ENCODE measurements at regions not wholly inside any gene's neighbourhood (a gene's known extent, or its start where the extent isn't known, plus 50 kb on each side); places are given as distances from the start of the nearest gene placed in this dataset.

DNA sequence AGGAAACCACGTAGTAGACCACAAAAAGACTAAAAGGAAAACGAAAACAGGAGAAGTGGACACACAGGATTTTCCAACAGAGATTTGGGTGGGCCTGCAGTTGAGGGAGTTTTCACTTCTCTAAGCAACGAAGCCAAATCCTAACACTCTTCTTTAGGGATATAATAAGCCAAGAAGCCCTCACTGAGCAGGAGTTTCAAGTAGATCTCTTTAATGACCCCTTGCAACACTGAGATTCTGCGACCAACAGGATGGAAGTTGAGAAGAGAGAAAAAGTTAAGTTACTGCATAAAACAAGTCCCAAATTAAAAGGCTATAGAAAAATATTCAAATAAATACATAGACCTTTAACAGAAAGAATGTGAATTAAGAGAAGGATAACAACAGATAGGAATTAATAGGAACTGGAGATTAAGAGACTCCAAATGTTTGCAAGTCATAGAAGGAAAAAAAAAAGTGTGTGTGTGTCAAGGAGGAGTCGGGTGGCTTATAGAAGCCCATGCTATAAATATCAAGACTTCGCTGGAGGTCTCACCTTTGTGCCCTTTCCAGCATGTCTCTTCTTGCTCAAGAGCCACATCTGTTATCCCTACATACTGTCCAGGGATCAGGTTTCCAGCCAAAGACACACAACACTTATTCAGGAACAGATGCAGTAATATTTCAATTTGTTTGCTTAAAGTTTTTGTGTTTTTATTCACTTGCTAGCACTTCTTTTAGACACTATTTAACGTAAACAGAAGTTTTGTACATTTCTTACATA, 69.4 kb upstream of the ARHGAP28 start:
- H3K4me3 ChIP-seq: no peak overlapping the region
- intact Hi-C loops (cut with DNase I; ENCODE audit: low total_unique reads): no loop called here
- H3K27me3 ChIP-seq: no peaks in the 10 kb centered on the region
- no peaks in the 10 kb centered on the region for H3K9me3 ChIP-seq
- no peaks in the 10 kb centered on the region for H3K36me3 ChIP-seq
- no peaks in the 10 kb centered on the region for H3K4me1 ChIP-seq
- no peak for DNase-seq
- H3K27ac ChIP-seq: no peak overlapping the region
- no peak for TF ChIP-seq CTCF (IDR thresholded peaks at IDR 0.05)

- no peaks in the 10 kb centered on the region for H3K9me3 ChIP-seq
- intact Hi-C loops (cut with DNase I; ENCODE audit: low total_unique reads): no loop called here
- TF ChIP-seq CTCF (IDR thresholded peaks at IDR 0.05): no peak
- H3K36me3 ChIP-seq: no peaks in the 10 kb centered on the region
- DNase-seq: no peak
- no peak overlapping the region for H3K27ac ChIP-seq
- no peaks in the 10 kb centered on the region for H3K27me3 ChIP-seq
- no peak overlapping the region for H3K4me3 ChIP-seq
- H3K4me1 ChIP-seq: no peaks in the 10 kb centered on the region
These were observed 67.7 kb upstream of the ARHGAP28 start for GRCh38 chr18:6661692-6662415.

DNA sequence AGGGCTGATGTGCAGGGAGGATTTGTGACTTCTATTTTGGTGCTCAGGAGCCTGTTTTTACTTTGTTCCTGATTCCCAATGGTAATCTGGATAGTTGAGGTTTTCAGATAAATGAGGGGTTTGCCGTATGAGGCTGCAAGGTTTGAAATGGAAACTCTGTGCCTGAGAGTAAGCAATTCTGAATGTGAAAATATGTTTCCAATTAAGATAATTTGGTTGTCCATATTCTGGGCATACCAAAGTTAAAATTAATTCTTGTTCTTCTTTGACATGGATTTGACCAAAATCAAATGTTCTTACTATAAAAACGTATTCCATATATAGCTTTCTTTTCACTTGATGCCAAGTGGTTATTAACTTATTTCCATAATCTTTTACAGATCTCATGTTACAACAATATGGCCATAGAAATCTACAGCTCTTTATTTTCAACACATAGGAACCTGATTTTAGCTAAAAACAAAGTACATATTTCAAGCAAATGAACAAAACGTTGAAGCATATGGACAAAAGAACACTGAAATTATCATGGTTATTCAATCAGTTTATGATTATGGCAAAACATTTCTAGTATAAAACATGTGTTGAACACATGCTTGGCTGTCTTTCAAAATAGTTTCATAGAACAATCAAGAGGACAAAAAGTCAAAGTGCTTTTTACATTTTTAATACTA, 63.4 kb upstream of the ARHGAP28 start:
- no peaks in the 10 kb centered on the region for H3K27me3 ChIP-seq
- H3K36me3 ChIP-seq: no peaks in the 10 kb centered on the region
- no peak overlapping the region for H3K27ac ChIP-seq
- H3K9me3 ChIP-seq: no peaks in the 10 kb centered on the region
- TF ChIP-seq CTCF (IDR thresholded peaks at IDR 0.05): no peak
- intact Hi-C loops (cut with DNase I; ENCODE audit: low total_unique reads): no loop called here
- H3K4me1 ChIP-seq: no peaks in the 10 kb centered on the region
- H3K4me3 ChIP-seq: no peak overlapping the region
- no peak for DNase-seq

- no peaks in the 10 kb centered on the region for H3K27me3 ChIP-seq
- no peak for TF ChIP-seq CTCF (IDR thresholded peaks at IDR 0.05)
- no peaks in the 10 kb centered on the region for H3K4me1 ChIP-seq
- H3K36me3 ChIP-seq: no peaks in the 10 kb centered on the region
- intact Hi-C loops (cut with DNase I; ENCODE audit: low total_unique reads): no loop called here
- no peaks in the 10 kb centered on the region for H3K9me3 ChIP-seq
- H3K4me3 ChIP-seq: no peak overlapping the region
- no peak overlapping the region for H3K27ac ChIP-seq
- no peak for DNase-seq
These were observed 60.7 kb upstream of the ARHGAP28 start for GRCh38 chr18:6668836-6669235.

- TF ChIP-seq CTCF (IDR thresholded peaks at IDR 0.05): no peak
- Histone ChIP-seq H3K9me3 (no peaks in the 10 kb centered on the region), H3K36me3 (no peaks in the 10 kb centered on the region), H3K27me3 (no peaks in the 10 kb centered on the region), H3K4me1 (no peaks in the 10 kb centered on the region), H3K4me3 (no peak overlapping the region), H3K27ac (no peak overlapping the region)
- DNase-seq: no peak
- intact Hi-C loops (cut with DNase I; ENCODE audit: low total_unique reads): no loop called here
These were observed 56.7 kb upstream of the ARHGAP28 start for GRCh38 chr18:6672821-6673308.

Data from tibial artery (tissue), 4 donors.